ENCODE measurements at regions not wholly inside any gene's neighbourhood (a gene's known extent, or its start where the extent isn't known, plus 50 kb on each side); places are given as distances from the start of the nearest gene placed in this dataset.

GRCh38 chr1:209230314-209230713 lies 353.2 kb upstream of the CAMK1G start:
- Histone ChIP-seq H3K79me2 (ENCODE audit: insufficient read depth, low read length) (no peaks in the 10 kb centered on the region), H3K27me3 (ENCODE audit: insufficient read depth, low read length, poor library complexity, severe bottlenecking) (no peaks in the 10 kb centered on the region), H2AFZ (ENCODE audit: low read length) (no peak overlapping the region), H4K20me1 (ENCODE audit: insufficient read depth, low read length, poor library complexity, severe bottlenecking) (no peaks in the 10 kb centered on the region), H3F3A (ENCODE audit: low read depth) (no peaks in the 10 kb centered on the region), H3K4me3 (ENCODE audit: low read length, poor library complexity, severe bottlenecking) (no peak overlapping the region), H3K4me1 (ENCODE audit: insufficient read depth, low read length, poor library complexity, severe bottlenecking) (no peaks in the 10 kb centered on the region), H3K9ac (ENCODE audit: low read depth, low read length, poor library complexity, severe bottlenecking) (no peak overlapping the region), H3K9me2 (replicated peaks; ENCODE audit: low read depth, low read length) (no peaks in the 10 kb centered on the region), H3K4me2 (ENCODE audit: low read depth, low read length, poor library complexity, severe bottlenecking) (no peak overlapping the region), H3K9me3 (ENCODE audit: insufficient read depth, low read depth, low read length) (no peaks in the 10 kb centered on the region), H3K36me3 (ENCODE audit: insufficient read depth, low read length) (no peaks in the 10 kb centered on the region)
- TF ChIP-seq EZH2phosphoT487 (IDR thresholded peaks at IDR 0.05; ENCODE audit: borderline replicate concordance) (no peak), CTCF (conservative IDR thresholded peaks at IDR 0.05; ENCODE audit: low read length) (no peak)

GRCh38 chr1:209231476-209232156 lies 351.9 kb upstream of the CAMK1G start:
- Histone ChIP-seq H3K9me2 (replicated peaks; ENCODE audit: low read depth, low read length) (no peaks in the 10 kb centered on the region), H3K36me3 (ENCODE audit: insufficient read depth, low read length) (no peaks in the 10 kb centered on the region), H3K9me3 (ENCODE audit: insufficient read depth, low read depth, low read length) (no peaks in the 10 kb centered on the region), H3K79me2 (ENCODE audit: insufficient read depth, low read length) (no peaks in the 10 kb centered on the region), H3F3A (ENCODE audit: low read depth) (no peaks in the 10 kb centered on the region), H3K4me1 (ENCODE audit: insufficient read depth, low read length, poor library complexity, severe bottlenecking) (no peaks in the 10 kb centered on the region), H3K4me3 (ENCODE audit: low read length, poor library complexity, severe bottlenecking) (no peak overlapping the region), H2AFZ (ENCODE audit: low read length) (no peak overlapping the region), H3K27me3 (ENCODE audit: insufficient read depth, low read length, poor library complexity, severe bottlenecking) (no peaks in the 10 kb centered on the region), H4K20me1 (ENCODE audit: insufficient read depth, low read length, poor library complexity, severe bottlenecking) (no peaks in the 10 kb centered on the region), H3K9ac (ENCODE audit: low read depth, low read length, poor library complexity, severe bottlenecking) (no peak overlapping the region), H3K4me2 (ENCODE audit: low read depth, low read length, poor library complexity, severe bottlenecking) (no peak overlapping the region)
- TF ChIP-seq CTCF (conservative IDR thresholded peaks at IDR 0.05; ENCODE audit: low read length) (no peak), EZH2phosphoT487 (IDR thresholded peaks at IDR 0.05; ENCODE audit: borderline replicate concordance) (no peak)

GRCh38 chr1:209232197-209232596 lies 351.3 kb upstream of the CAMK1G start:
- Histone ChIP-seq H3K4me2 (ENCODE audit: low read depth, low read length, poor library complexity, severe bottlenecking) (no peak overlapping the region), H3K4me1 (ENCODE audit: insufficient read depth, low read length, poor library complexity, severe bottlenecking) (no peaks in the 10 kb centered on the region), H3K4me3 (ENCODE audit: low read length, poor library complexity, severe bottlenecking) (no peak overlapping the region), H3F3A (ENCODE audit: low read depth) (no peaks in the 10 kb centered on the region), H3K9ac (ENCODE audit: low read depth, low read length, poor library complexity, severe bottlenecking) (no peak overlapping the region), H3K79me2 (ENCODE audit: insufficient read depth, low read length) (no peaks in the 10 kb centered on the region), H3K27me3 (ENCODE audit: insufficient read depth, low read length, poor library complexity, severe bottlenecking) (no peaks in the 10 kb centered on the region), H2AFZ (ENCODE audit: low read length) (no peak overlapping the region), H3K9me3 (ENCODE audit: insufficient read depth, low read depth, low read length) (no peaks in the 10 kb centered on the region), H3K36me3 (ENCODE audit: insufficient read depth, low read length) (no peaks in the 10 kb centered on the region), H3K9me2 (replicated peaks; ENCODE audit: low read depth, low read length) (no peaks in the 10 kb centered on the region), H4K20me1 (ENCODE audit: insufficient read depth, low read length, poor library complexity, severe bottlenecking) (no peaks in the 10 kb centered on the region)
- TF ChIP-seq CTCF (conservative IDR thresholded peaks at IDR 0.05; ENCODE audit: low read length) (no peak), EZH2phosphoT487 (IDR thresholded peaks at IDR 0.05; ENCODE audit: borderline replicate concordance) (no peak)

All from Loucy (cell line).